ENCODE measurements at regions not wholly inside any gene's neighbourhood (a gene's known extent, or its start where the extent isn't known, plus 50 kb on each side); places are given as distances from the start of the nearest gene placed in this dataset.
"Not testable (repeated sequence)": the region's sequence is repeated elsewhere in the genome, so short reads cannot be mapped to it uniquely, and the experiment has no call there.

DNA sequence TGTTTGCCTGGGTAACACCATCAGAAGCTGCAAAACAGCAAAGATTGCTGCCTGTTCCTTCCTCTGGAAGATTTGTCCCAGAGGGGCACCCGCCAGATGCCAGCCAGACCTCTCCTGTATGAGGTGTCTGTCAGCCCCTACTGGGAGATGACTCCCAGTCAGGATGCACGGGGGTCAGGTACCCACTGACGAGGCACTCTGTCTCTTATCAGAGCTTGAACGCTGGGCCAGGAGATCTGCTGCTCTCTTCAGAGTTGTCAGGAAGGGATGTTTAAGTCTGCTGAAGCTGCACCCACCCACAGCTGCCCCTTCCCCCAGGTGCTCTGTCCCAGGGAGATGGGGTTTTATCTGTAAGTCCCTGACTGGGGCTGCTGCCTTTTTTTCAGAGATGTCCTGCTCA is 207.4 kb upstream of the PDE3A start:
- TF ChIP-seq POLR2A (IDR thresholded peaks at IDR 0.05; ENCODE audit: low read depth, low read length); RAD21 (IDR thresholded peaks at IDR 0.05; ENCODE audit: low read length); FOS (IDR thresholded peaks at IDR 0.05; ENCODE audit: low read depth, low read length): not testable (repeated sequence)
- TF ChIP-seq, protein P1, sequence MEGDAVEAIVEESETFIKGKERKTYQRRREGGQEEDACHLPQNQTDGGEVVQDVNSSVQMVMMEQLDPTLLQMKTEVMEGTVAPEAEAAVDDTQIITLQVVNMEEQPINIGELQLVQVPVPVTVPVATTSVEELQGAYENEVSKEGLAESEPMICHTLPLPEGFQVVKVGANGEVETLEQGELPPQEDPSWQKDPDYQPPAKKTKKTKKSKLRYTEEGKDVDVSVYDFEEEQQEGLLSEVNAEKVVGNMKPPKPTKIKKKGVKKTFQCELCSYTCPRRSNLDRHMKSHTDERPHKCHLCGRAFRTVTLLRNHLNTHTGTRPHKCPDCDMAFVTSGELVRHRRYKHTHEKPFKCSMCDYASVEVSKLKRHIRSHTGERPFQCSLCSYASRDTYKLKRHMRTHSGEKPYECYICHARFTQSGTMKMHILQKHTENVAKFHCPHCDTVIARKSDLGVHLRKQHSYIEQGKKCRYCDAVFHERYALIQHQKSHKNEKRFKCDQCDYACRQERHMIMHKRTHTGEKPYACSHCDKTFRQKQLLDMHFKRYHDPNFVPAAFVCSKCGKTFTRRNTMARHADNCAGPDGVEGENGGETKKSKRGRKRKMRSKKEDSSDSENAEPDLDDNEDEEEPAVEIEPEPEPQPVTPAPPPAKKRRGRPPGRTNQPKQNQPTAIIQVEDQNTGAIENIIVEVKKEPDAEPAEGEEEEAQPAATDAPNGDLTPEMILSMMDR (conservative IDR thresholded peaks at IDR 0.05; ENCODE audit: low read depth, low read length), result not testable (repeated sequence)
